ENCODE measurements at regions not wholly inside any gene's neighbourhood (a gene's known extent, or its start where the extent isn't known, plus 50 kb on each side); places are given as distances from the start of the nearest gene placed in this dataset.

GRCh38 chr2:238786379-238786778 is 61.5 kb upstream of the TWIST2 start:
- no peak for DNase-seq
- peaks cover 0 to 16% (median 0%) of the 10 kb centered on the region in 5 donors for H3K4me1 ChIP-seq (ENCODE audit: control insufficient read depth in 5 of 5, insufficient read depth in 5 of 5, low read length in 5 of 5)
- H3K9ac ChIP-seq (ENCODE audit: insufficient read depth in 1 of 2, low read length in 2 of 2), result no peak overlapping the region
- no peak overlapping the region for H3K27ac ChIP-seq (ENCODE audit: low read depth in 1 of 2, low read length in 1 of 2)
- peaks cover 0 to 2% (median 0%) of the 10 kb centered on the region in 3 donors for H3K27me3 ChIP-seq (ENCODE audit: control insufficient read depth in 3 of 3, insufficient read depth in 3 of 3, low read length in 2 of 3)
- no peaks in the 10 kb centered on the region for H3K36me3 ChIP-seq (ENCODE audit: control insufficient read depth in 4 of 4, insufficient read depth in 4 of 4, low read length in 4 of 4)
- 87 to 89% methylated on average over 9 of the region's 9 CpGs for WGBS, 2 donors
- H3K4me3 ChIP-seq, result no peak overlapping the region
- ATAC-seq (ENCODE audit: insufficient read depth, low FRiP score), result no peak
- no peak for TF ChIP-seq CTCF (IDR thresholded peaks at IDR 0.05; ENCODE audit: control extremely low read depth, extremely low read depth)
- peaks cover 0 to 2% (median 0%) of the 10 kb centered on the region in 4 donors for H3K9me3 ChIP-seq (ENCODE audit: control insufficient read depth in 4 of 4, insufficient read depth in 3 of 4, low read length in 3 of 4)

GRCh38 chr2:238786792-238787490 is 60.9 kb upstream of the TWIST2 start:
- Histone ChIP-seq H3K4me1 (ENCODE audit: control insufficient read depth in 5 of 5, insufficient read depth in 5 of 5, low read length in 5 of 5) (peaks cover 0 to 16% (median 0%) of the 10 kb centered on the region in 5 donors), H3K9me3 (ENCODE audit: control insufficient read depth in 4 of 4, insufficient read depth in 3 of 4, low read length in 3 of 4) (no peaks in the 10 kb centered on the region), H3K36me3 (ENCODE audit: control insufficient read depth in 4 of 4, insufficient read depth in 4 of 4, low read length in 4 of 4) (no peaks in the 10 kb centered on the region), H3K27ac (ENCODE audit: low read depth in 1 of 2, low read length in 1 of 2) (no peak overlapping the region), H3K4me3 (no peak overlapping the region), H3K27me3 (ENCODE audit: control insufficient read depth in 3 of 3, insufficient read depth in 3 of 3, low read length in 2 of 3) (peaks cover 0 to 2% (median 0%) of the 10 kb centered on the region in 3 donors), H3K9ac (ENCODE audit: insufficient read depth in 1 of 2, low read length in 2 of 2) (no peak overlapping the region)
- ATAC-seq (ENCODE audit: insufficient read depth, low FRiP score), result no peak
- WGBS, 2 donors, result 87 to 90% methylated on average over 29 of the region's 29 CpGs
- no peak for TF ChIP-seq CTCF (IDR thresholded peaks at IDR 0.05; ENCODE audit: control extremely low read depth, extremely low read depth)
- DNase-seq, result peak in 1 of 3 donors; percentile 37

GRCh38 chr2:238787501-238787900 is 60.4 kb upstream of the TWIST2 start:
- Histone ChIP-seq H3K4me3 (no peak overlapping the region), H3K9ac (ENCODE audit: insufficient read depth in 1 of 2, low read length in 2 of 2) (no peak overlapping the region), H3K9me3 (ENCODE audit: control insufficient read depth in 4 of 4, insufficient read depth in 3 of 4, low read length in 3 of 4) (no peaks in the 10 kb centered on the region), H3K36me3 (ENCODE audit: control insufficient read depth in 4 of 4, insufficient read depth in 4 of 4, low read length in 4 of 4) (no peaks in the 10 kb centered on the region), H3K4me1 (ENCODE audit: control insufficient read depth in 5 of 5, insufficient read depth in 5 of 5, low read length in 5 of 5) (peaks cover 0 to 16% (median 0%) of the 10 kb centered on the region in 5 donors), H3K27ac (ENCODE audit: low read depth in 1 of 2, low read length in 1 of 2) (no peak overlapping the region), H3K27me3 (ENCODE audit: control insufficient read depth in 3 of 3, insufficient read depth in 3 of 3, low read length in 2 of 3) (peaks cover 0 to 2% (median 0%) of the 10 kb centered on the region in 3 donors)
- DNase-seq (no peak), ATAC-seq (ENCODE audit: insufficient read depth, low FRiP score) (no peak)
- no peak for TF ChIP-seq CTCF (IDR thresholded peaks at IDR 0.05; ENCODE audit: control extremely low read depth, extremely low read depth)
- 77 to 81% methylated on average over 5 of the region's 5 CpGs for WGBS, 2 donors
